ENCODE measurements at regions not wholly inside any gene's neighbourhood (a gene's known extent, or its start where the extent isn't known, plus 50 kb on each side); places are given as distances from the start of the nearest gene placed in this dataset.

DNA sequence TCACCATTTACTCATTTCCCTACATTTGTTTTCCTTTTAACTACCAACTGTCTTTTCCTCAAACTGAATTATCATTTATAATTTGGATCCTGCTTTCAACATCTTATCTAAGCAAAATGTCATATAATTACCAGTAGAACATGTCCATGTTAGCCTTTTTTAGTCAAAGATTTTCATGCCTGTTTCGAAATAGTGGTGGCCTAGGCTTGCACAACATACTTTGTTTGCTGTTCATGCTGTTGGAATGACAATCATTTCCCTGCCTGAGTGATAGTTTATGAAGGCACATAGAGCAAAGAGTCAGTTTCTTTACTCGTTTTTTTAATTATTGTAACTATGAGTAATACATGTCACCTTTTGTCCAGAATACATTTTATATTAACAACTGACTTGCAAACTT, 144.3 kb upstream of the ANO3 start:
- TF ChIP-seq CTCF (IDR thresholded peaks at IDR 0.05; ENCODE audit: low read depth, low read length), result no peak
- TF ChIP-seq EZH2phosphoT487 (IDR thresholded peaks at IDR 0.05; ENCODE audit: low read depth), result no peak
